Stimulated activated CD8-positive, alpha-beta memory T cell treated with anti-CD3 and anti-CD28 coated beads, Interleukin-4, amount 100 ng/mL, for 1 hour (primary cell): ENCODE measurements at regions not wholly inside any gene's neighbourhood (a gene's known extent, or its start where the extent isn't known, plus 50 kb on each side); places are given as distances from the start of the nearest gene placed in this dataset.

Source experiments
- DNase-seq, 2 donors: peaks; one replicate each; pipeline ENCODE4 v3.0.0-alpha.2; 2020; ENCODE audit warnings: low read depth in 2 of 2, low spot score in 1 of 2

- DNase-seq: no peak
Observed at GRCh38 chr19:13610039-13610691, 103.9 kb upstream of the CACNA1A start.

GRCh38 chr19:13606156-13606555 lies 99.9 kb upstream of the CACNA1A start:
- DNase-seq: no peak

GRCh38 chr19:13604902-13605586 lies 98.8 kb upstream of the CACNA1A start:
- no peak for DNase-seq

- DNase-seq: no peak
Observed at GRCh38 chr19:13600802-13601201, 94.5 kb upstream of the CACNA1A start.

- no peak for DNase-seq
Observed at GRCh38 chr19:13600091-13600490, 93.8 kb upstream of the CACNA1A start.

DNA sequence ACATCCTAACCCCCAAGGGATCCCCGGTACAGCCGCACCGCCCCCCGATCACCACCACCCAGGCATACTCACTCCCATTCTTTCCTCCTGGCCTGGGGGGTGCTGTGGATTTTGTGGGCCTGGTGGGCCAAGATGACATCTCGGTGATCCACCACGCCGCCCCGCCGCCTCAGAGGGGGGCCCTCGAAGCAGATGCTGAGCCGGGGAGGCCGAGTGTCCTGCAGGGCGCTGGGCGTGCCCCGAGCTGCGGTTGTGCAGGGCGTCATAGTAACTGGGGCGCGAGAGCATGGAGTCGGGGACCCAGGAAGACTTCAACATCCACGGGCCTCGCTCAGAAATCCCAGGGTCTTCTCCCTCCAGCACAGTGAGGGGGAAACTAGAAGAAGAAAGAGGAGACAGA lies 93.4 kb upstream of the CACNA1A start:
- no peak for DNase-seq

GRCh38 chr19:13598098-13598497 lies 91.8 kb upstream of the CACNA1A start:
- DNase-seq: no peak

GRCh38 chr19:13597640-13598039 lies 91.4 kb upstream of the CACNA1A start:
- peak; percentile 3 to 9 for DNase-seq

DNA sequence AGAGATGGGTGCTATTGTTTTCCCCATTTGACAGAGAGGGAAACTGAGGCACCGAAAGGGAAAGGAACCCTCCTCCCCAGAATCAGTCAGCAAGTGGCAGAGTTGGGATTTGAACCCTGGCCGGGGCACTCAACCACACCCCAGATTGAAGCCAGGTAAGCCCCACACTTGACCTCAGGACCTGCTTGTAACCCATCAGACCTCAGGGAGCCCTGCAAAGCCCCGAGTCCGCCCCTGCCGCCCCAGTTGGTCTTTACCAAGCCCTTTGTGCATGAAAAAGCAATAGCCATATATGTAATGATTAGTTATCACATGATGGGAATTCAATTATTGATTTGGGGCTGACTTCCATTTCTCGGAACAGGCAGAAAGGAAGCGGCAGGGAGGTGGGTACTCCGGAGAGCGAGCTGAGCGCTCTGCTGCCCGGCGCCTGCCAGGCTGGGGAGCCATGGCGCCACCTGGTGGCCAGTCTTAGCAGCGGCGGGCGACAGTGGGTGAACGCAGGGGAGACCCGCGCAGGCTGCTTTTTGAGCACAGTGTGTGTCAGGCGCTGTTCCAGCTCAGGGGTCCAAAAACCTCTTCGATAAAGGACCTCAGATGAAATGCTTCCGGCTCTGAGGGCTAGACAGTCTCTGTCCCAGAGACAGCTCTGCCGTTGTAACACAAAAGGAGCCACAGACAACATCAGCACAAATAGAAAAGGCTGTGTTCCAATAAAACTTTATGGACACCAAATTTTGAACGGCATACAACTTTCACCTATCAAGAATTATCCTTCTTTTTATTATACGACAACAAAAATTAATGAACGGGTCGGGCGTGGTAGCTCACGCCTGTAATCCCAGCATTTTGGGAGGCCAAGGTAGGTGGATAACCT lies 82.9 kb upstream of the CACNA1A start:
- peak; percentile 61 to 64 for DNase-seq

DNA sequence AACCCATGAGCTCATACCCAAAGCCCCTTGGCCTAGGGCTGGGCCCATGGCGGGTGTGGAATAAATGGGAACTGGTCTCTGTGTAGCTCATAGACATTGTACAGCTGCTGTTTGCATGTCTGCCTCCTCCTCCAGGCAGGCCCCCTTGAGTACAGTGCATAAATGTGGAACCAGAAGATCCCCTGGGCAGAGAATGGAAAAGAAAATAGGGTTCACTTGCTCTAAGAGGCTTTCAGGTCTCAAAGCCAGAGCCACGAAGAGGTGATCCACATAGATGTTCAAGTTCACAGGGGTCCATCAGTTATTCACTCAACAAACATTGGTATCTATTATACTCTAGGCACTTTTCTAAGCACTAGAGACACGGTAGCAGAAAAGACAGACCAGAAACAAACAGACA lies 79.2 kb upstream of the CACNA1A start:
- DNase-seq: no peak

DNA sequence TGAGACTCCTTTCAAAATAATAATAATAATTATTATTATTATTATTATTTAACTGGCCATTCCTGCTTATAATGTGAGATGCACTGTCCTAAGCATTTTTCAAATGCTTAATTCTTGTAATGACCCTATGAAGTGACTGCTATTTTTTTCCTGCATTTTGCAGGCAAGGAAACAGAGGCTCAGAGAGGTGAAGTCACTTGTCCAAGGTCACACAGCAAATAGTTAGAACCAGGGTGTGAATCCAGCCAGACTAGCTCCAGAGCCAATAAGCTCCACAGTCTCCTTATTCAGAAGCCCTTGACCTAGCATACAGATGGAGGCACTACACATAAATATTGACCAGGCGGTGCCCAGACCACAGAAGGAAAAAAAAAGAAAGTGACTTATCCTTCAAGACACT lies 77.5 kb upstream of the CACNA1A start:
- no peak for DNase-seq

DNA sequence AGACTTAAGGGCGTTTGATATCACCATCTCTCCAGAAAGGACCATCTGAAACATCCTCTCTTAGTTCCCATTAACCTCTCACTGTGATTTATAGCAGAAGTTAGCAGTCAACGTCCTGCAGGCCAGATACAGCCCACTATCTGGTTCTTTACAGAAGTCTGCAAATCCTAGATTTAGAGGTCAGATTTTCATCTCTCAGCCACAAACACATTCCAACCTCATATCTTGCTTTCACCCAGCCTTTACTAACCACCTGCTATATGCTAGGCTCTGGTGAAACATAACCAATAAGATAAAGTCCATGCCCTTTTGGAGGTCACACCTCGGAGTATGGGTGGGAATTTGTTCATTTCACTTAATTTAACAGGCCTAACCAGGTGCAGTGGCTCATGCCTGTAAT lies 76.8 kb upstream of the CACNA1A start:
- no peak for DNase-seq

- DNase-seq: no peak
Observed at GRCh38 chr19:13581576-13581975, 75.3 kb upstream of the CACNA1A start.

- no peak for DNase-seq
Observed at GRCh38 chr19:13579388-13580060, 73.2 kb upstream of the CACNA1A start.

- DNase-seq: no peak
Observed at GRCh38 chr19:13576726-13577125, 70.4 kb upstream of the CACNA1A start.

DNA sequence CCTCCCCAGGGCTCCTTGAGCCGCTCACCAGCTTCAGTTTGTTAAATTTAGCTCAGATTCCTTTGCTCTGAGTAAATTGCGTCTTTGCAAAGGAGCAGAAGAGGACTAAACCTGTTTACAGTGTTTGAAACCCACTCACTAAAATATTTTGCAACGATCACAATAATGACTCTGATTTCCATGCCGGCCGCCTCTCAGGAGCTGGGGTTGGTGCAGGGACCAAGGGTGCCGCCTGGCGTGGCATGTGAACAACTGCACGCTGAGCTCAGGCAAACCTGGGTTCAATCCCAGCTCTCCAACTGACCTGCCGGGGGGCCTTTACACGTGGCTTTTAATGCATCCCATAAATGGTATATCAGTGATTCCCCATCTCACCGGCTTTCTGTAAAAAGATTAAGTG lies 68.7 kb upstream of the CACNA1A start:
- no peak for DNase-seq

DNA sequence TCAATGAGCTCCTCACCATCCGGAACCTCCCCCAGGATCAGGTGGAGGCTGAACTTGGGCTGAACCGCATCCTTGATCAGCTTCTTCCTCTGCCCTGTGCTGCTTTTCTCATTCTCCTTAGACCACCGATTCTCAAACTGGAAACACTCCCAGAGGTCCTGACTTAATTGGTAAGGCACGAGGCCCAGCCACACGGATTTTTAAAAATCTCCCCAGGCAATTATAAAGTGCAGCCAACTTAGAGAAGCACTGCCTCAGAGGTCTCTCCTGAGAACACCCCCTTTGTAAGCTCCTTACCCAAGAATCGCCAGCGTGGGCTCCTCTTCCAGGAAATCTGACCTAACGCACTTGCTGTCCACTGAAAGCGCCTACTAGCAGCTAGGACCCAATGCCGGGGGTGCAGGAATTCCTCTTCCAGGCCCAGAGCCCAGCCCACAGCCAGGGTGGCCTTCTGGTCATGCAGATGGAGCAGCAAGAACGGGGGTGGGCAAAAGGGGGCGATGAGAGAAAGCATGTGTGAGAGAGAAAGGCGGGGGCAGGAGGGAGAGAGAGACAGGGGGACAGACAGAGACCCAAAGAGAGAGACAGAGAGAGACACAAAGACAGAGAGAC lies 66.9 kb upstream of the CACNA1A start:
- no peak for DNase-seq

DNA sequence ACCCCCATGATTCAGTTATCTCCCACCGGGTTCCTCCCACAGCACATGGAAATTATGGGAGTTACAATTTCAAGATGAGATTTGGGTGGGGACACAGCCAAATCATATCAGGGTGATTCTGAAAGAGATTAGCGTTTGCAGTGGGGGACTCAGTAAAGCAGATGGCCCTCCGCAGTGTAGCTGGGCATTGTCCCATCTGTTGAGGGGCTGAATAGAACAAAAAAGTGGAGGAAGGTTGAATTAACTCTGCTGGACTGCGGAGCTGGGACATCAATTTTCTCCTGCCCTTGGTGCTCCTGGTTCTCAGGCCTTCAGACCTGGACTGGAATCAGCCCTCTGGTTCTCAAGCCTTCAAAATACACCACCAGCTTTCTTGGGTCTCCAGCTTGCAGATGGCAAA lies 55.2 kb upstream of the CACNA1A start:
- no peak for DNase-seq

DNA sequence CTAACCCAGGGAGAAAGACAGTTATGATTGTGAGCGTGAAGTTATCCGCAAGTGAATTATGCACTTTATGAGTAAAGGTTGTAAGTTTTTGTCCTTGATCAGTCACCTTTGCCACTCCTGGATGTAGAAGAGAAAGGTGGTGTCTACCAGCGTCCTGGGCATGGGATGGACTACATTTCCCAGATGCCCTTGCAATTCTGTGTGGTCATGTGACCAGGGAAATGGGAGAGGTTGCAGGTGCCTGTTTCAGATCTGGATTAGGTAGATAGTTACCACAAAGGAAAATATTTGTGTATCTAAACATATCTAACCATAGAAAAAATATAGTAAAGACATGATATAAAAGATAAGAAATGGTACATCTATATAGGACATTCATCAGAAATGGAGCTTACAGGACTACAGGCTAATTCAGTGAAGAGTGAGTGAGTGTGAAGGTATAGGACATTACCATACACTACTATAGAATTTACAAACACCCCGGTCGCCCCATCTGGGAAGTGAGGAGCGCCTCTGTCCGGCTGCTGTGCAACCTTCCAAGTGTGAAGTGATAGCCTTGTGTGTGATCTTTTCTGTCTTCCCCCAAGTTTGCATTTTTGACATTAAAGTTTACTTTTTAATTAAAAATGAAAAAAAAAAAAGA lies 51.6 kb upstream of the CACNA1A start:
- DNase-seq: no peak

DNA sequence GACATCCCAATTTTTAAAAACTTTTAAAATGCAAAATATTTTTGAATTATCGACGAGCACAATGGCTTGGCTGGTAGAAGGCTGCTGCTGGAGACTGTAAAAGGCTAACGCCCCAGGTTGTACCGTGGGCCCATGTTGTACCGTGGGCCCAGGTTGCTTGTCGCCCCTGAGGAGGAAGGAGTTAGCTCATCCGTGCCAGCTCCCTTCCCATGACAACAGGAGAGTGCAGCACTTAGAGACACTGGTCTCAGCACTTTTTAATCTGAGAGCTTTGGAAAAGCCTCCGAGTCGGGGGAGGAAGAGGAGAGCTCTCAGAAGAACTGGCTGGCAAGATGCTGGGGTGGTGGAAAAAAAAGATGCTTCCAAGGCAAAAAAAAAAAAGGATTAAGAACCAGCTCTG lies 50.3 kb upstream of the CACNA1A start:
- DNase-seq: no peak
